ENCODE measurements at regions not wholly inside any gene's neighbourhood (a gene's known extent, or its start where the extent isn't known, plus 50 kb on each side); places are given as distances from the start of the nearest gene placed in this dataset.
A peak's percentile ranks its signal among the peaks of the same experiment; 100 is the strongest.
"Not testable (repeated sequence)": the region's sequence is repeated elsewhere in the genome, so short reads cannot be mapped to it uniquely, and the experiment has no call there.

- no peak for DNase-seq (ENCODE audit: low read depth in 2 of 2)
Measured at GRCh38 chr2:172287190-172287589, 140.2 kb upstream of the ITGA6 start.

GRCh38 chr2:172287605-172288315 lies 139.6 kb upstream of the ITGA6 start:
- DNase-seq (ENCODE audit: low read depth in 2 of 2): no peak

- no peak for DNase-seq (ENCODE audit: low read depth in 2 of 2)
Measured at GRCh38 chr2:172288603-172289002, 138.8 kb upstream of the ITGA6 start.

- DNase-seq (ENCODE audit: low read depth in 2 of 2): peak; percentile 32 to 38
Measured at GRCh38 chr2:172293952-172294351, 133.4 kb upstream of the ITGA6 start.

GRCh38 chr2:172294983-172295382 lies 132.4 kb upstream of the ITGA6 start:
- no peak for DNase-seq (ENCODE audit: low read depth in 2 of 2)

GRCh38 chr2:172295677-172296076 lies 131.7 kb upstream of the ITGA6 start:
- no peak for DNase-seq (ENCODE audit: low read depth in 2 of 2)

DNA sequence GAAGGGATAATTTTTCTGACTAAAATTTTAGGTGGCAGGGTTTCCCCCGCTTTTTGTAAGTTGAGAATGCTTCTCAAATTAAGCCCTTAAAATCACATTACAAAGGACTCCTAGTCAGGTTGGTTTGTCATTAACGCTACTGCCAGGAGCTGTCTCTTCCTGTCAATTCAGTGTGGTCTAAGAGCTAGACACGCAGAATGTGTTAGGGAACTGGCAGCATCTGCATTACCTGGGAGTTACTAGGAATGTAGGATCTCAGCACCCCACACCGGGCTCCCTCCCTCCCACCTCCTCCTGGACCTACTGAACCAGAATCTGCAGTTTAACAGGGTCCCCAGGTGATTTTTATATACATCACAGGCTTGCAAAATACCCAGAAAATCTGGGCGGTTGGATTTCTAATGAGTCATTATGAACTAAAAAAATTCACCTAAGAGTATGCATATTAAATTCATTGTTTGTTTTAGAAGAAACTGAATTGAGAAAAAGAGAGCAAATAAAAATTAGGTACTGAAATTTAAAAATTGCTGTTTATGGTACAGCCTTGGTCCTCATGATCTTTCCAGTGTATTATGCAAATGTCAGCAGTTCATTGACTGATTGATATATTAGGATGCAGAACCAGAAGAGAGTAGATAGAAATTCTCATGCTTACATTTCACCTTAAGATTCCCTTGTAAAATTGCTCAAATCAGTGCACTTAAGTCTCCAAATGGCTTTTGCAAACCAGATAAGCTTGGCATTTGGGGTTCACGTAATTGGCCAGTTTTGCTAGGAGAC lies 130.9 kb upstream of the ITGA6 start:
- no peak for DNase-seq (ENCODE audit: low read depth in 2 of 2)

GRCh38 chr2:172297531-172297930 lies 129.9 kb upstream of the ITGA6 start:
- no peak for DNase-seq (ENCODE audit: low read depth in 2 of 2)

DNA sequence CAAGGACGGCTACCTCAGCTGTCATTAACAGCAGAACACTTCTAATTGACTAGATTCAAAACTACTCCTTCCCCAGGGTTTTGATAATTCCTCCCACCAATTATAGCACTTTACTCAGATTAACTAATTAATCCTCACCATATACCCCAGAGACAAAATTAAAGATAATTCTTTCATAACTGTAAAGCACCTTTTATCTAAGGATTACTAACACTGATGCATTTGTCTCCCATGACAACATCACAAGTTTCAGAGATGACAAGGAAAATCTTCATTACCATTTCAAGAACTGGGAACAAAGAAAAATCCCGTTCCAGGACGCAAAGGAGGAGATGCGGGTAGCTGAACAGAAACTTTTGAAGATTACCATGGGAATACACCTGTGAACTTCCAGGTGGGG lies 129.4 kb upstream of the ITGA6 start:
- no peak for DNase-seq (ENCODE audit: low read depth in 2 of 2)

DNA sequence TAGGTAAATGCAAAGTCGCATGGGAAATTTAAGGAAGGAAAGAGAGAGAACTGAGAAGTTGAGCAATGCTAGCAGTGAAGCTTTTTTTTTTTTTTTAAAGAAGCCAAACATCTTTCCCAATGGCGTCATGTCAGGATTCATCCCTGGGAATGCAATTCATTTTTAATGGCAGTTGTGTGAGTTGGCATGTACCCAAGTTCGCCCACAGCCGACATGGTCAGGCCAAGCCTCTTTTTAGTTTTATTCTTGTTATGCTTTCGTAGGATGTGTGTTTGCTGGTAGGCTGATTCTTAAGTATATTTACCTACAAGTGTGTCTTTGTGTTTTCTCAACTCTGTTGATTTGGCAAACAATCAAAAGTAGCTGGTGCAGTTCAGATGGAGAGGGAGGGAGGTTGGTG lies 127.6 kb upstream of the ITGA6 start:
- DNase-seq (ENCODE audit: low read depth in 2 of 2): no peak

DNA sequence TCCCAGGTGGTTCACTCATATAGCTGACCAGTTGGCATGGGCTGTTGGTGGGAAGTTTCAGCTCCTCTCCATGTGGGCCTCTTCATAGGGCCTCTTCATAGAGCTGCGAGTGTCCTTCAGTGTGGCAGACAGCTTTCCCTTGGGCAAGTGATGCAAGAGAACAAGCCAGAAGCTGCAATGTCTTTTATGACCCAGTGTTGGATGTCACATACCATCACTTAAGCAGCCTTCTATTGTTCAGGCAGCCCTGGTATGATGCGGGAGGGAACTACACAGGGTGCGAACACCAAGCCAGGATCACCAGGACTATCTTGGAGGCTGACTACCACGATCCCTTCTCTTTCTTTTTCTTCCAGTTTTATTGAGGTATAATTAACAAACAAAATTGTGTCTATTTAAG lies 126.5 kb upstream of the ITGA6 start:
- DNase-seq (ENCODE audit: low read depth in 2 of 2): no peak

- DNase-seq (ENCODE audit: low read depth in 2 of 2): no peak
Measured at GRCh38 chr2:172305066-172305465, 122.3 kb upstream of the ITGA6 start.

GRCh38 chr2:172307800-172308199 lies 119.6 kb upstream of the ITGA6 start:
- DNase-seq (ENCODE audit: low read depth in 2 of 2): no peak

- no peak for DNase-seq (ENCODE audit: low read depth in 2 of 2)
Measured at GRCh38 chr2:172308253-172308935, 119.0 kb upstream of the ITGA6 start.

DNA sequence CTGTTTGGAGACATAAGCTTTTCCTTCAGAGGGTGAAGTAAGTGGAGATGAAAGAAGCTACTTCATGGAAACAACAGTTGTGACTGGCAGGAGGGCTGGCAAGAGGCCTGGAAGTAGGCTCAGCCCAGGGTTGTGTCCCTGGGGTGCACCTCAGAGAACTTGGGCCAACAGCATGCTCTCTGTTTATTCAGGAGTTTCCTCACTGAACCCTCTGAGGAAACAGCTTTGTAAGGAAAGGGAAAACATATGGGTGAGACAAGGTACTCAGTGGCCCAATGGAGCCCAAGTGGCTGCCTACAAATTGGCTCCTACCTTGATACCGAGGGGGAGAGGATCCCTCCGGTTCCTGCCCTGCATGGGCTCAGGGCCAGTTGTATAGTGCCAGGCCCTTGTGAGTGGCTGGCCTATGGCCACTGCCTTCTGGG lies 115.5 kb upstream of the ITGA6 start:
- no peak for DNase-seq (ENCODE audit: low read depth in 2 of 2)

DNA sequence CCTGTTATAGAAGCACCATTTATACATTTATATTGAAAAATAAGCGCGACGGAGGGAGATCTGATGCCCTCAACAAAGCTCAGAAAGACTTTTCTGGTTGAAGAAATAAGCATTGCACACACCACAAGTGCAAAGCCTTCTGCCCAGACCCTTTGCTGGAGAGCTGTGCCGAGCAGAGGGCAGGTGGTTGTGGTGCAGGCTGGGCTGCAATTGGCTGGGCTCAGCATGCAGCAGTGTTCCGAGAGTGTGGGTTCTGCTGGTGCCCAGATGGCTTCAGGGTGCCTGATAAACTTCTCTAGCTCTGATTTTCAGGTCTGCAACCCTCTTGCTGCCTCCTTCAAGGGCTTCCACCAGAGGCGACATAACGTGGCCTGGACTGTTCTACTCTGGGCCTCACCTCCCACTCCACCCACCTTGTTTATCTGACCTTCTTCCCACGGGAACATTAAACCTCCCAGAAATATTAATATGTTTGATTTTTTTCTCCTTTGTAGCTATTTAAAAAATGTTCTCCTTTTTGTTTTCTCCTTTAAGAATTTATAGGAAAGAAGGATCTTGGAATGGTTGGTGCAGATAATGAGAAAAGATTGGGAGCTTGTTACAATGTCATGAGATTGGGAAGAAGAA lies 113.6 kb upstream of the ITGA6 start:
- no peak for DNase-seq (ENCODE audit: low read depth in 2 of 2)

DNA sequence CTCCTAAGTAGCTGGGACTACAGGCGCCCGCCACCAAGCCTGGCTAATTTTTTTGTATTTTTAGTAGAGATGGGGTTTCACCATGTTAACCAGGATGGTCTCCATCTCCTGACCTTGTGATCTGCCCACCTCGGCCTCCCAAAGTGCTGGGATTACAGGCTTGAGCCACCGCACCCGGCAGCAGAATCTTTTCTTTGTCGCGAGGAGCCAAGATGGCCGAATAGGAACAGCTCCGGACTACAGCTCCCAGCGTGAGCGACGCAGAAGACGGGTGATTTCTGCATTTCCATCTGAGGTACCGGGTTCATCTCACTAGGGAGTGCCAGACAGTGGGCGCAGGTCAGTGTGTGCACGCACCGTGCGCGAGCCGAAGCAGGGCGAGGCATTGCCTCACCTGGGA lies 112.3 kb upstream of the ITGA6 start:
- not testable (repeated sequence) for DNase-seq (ENCODE audit: low read depth in 2 of 2)

- DNase-seq (ENCODE audit: low read depth in 2 of 2): no peak
Measured at GRCh38 chr2:172322049-172322448, 105.3 kb upstream of the ITGA6 start.

GRCh38 chr2:172323256-172323655 lies 104.1 kb upstream of the ITGA6 start:
- no peak for DNase-seq (ENCODE audit: low read depth in 2 of 2)

GRCh38 chr2:172323861-172324597 lies 103.4 kb upstream of the ITGA6 start:
- no peak for DNase-seq (ENCODE audit: low read depth in 2 of 2)

DNA sequence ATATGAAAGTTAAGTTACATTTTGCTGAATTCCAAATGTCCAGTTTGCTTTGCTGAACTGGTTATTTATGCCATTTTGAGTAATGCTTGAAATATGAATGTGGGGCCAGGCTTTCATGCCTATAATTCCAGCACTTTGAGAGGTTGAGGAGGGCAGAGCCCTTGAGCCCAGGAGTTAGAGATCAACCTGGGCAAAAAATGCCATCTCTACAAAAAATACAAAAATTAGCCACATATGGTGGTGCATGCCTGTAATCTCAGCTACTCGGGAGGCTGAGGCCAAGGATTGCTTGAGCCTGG lies 101.2 kb upstream of the ITGA6 start:
- no peak for DNase-seq (ENCODE audit: low read depth in 2 of 2)
